ENCODE measurements at regions not wholly inside any gene's neighbourhood (a gene's known extent, or its start where the extent isn't known, plus 50 kb on each side); places are given as distances from the start of the nearest gene placed in this dataset.

GRCh38 chr4:20086799-20087521 lies 164.7 kb upstream of the SLIT2 start:
- TF ChIP-seq CTCF (IDR thresholded peaks at IDR 0.05), result no peak
- no peak for TF ChIP-seq POLR2A (IDR thresholded peaks at IDR 0.05)

All from adrenal gland (tissue), 5 donors.